ENCODE measurements at regions not wholly inside any gene's neighbourhood (a gene's known extent, or its start where the extent isn't known, plus 50 kb on each side); places are given as distances from the start of the nearest gene placed in this dataset.

- FAIRE-seq (no peak), DNase-seq (ENCODE audit: low spot score) (no peak)
Observed at GRCh38 chr1:87913361-87913760, 584.7 kb downstream of the LMO4 start.

DNA sequence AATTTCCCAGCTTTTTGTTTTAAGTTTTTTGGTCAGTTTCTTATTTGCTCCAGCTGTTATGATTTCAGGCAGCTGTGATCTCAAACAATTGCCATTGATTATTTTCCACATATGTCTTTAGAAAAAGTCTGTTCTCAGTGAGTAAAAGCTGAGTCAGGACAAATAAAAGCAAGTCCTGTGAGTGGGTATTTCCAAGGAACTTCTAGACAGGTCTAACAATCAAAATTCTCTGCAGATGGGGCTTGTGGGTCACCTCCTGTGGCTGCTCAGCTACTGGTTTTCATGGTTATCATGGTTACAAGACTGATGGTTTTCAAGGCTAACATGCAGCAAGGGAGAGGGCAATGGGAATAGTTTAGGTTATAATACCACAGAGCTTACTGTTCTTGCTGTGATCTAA, 585.7 kb downstream of the LMO4 start:
- no peak for FAIRE-seq

GRCh38 chr1:87915771-87916170, 587.1 kb downstream of the LMO4 start:
- FAIRE-seq (no peak), DNase-seq (ENCODE audit: low spot score) (no peak)

More for the DNA sequence above, 585.7 kb downstream of the LMO4 start:
- DNase-seq (ENCODE audit: low spot score) = no peak

GRCh38 chr1:87916965-87917364, 588.3 kb downstream of the LMO4 start:
- no peak for DNase-seq (ENCODE audit: low spot score)

DNA sequence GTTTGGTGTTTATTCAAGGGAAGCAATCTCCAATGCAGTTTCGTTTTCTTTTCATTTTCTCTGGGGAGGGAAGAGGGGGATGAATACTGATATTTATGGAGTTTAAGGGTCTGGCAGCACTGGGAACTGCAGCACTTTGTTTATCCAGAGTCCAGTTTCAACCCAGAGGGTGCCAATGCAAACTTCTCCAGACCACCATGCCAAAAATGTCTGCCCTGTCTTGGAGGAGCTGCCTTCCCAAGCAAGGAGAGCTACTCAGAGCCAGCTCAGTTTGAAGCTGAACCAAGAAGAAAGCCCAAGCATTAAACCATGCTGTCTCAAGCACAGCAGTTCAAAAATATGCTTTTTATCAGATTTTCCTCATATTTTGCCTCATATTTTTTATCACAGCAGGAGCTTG, 589.7 kb downstream of the LMO4 start:
- DNase-seq (ENCODE audit: low spot score) (no peak), FAIRE-seq (no peak)

More at GRCh38 chr1:87916965-87917364, 588.3 kb downstream of the LMO4 start:
- no peak for FAIRE-seq

DNA sequence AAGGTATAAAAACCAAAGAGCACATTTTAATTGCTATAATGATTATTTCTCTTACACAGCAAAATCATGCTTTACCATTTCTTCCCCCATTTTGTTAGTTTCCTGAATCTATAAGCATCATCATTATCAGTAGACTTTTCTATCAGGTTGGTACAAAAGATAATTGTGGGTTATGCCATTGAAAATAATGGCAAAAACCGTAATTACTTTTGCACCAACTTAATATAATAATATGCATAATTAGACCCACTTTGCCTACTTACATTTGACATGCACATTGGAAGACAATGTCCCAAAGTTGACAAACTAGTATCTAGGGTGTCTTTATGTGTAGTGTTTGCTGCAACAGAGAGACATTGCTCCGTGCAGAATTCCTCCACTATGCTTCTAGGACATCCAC, 594.2 kb downstream of the LMO4 start:
- FAIRE-seq (no peak), DNase-seq (ENCODE audit: low spot score) (no peak)

GRCh38 chr1:87926131-87926830, 597.6 kb downstream of the LMO4 start:
- no peak for FAIRE-seq
- no peak for DNase-seq (ENCODE audit: low spot score)

- no peak for DNase-seq (ENCODE audit: low spot score)
- no peak for FAIRE-seq
Observed at GRCh38 chr1:87926921-87927320, 598.2 kb downstream of the LMO4 start.

DNA sequence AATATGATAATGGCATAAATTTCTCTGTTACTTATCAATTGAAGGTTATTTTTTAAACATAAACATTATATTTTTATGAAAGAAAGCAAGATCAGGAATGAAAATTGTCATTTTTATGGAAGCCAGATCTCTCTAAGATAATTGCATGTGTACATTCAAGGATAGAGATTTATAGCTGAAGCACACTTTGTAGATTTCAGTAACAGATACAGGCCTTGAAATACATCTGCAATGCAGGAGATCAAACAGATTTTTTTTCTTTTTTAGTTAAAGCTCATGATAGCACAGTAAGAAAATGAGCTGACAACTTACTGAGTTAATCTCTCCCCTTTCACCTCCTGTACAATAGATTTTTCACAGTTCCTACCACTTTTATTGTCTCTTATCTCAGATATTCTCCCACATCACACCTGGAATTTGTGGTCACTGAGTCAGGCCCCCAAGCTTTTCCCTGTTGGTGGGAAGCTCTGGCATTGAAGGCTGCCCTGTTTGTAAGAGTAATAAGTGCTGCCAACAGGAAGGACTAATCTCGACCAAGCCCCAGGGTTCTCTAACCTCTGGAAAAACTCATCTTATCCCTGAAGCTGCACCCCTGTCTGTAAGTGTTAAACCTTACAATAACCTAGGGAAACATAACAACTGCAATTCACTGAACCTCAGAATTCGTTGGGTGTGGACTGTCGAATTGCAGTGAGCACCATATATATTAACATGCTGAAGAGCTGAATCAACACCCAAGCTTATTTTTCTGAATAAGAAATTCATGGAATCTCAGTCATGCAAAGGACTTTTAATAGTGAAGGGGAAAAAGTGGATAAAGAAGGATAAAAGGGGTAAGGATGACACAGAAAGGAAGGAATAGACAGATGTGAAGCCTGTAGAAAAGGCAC, 599.0 kb downstream of the LMO4 start:
- peak; percentile 26 for DNase-seq (ENCODE audit: low spot score)
- FAIRE-seq = no peak

GRCh38 chr1:87928623-87929022, 599.9 kb downstream of the LMO4 start:
- no peak for DNase-seq (ENCODE audit: low spot score)
- FAIRE-seq = no peak

DNA sequence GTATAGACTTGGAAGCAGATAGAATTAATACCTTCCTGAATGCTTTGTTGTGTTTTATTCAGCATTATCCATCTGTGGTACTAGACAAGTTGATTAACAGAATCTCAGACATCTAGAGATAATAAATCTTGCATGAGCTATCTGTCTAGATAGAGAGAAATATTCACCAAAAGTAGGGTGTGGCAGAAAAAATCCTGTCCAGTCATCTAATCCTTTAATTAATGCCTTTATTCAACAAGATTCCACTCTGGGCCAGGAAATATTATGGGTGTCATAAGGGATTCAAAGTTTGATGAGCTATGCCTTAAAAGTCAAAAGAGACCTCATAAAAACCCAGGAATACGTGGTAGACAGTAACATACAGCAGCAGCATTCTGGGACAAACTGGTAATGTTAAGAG, 601.2 kb downstream of the LMO4 start:
- DNase-seq (ENCODE audit: low spot score) = no peak
- FAIRE-seq = no peak

DNA sequence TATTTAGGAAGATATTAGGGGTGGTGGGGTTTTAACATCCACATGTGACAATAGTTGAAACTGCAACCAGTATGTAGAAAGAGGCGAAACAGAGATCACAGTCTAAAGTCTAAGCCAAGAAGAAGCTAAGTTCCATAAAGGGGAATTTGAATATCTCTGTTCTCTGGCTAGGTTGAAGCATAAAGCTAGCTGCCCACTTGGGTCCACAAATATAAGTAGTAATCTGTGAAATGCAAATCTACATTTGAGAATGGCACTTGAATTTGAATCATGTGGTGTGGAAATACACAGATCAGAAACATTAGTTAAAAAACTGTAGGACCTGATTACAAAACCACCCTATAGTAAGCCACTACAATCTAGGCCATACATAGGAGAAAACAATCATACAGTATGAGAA, 602.1 kb downstream of the LMO4 start:
- FAIRE-seq (no peak), DNase-seq (ENCODE audit: low spot score) (no peak)

DNA sequence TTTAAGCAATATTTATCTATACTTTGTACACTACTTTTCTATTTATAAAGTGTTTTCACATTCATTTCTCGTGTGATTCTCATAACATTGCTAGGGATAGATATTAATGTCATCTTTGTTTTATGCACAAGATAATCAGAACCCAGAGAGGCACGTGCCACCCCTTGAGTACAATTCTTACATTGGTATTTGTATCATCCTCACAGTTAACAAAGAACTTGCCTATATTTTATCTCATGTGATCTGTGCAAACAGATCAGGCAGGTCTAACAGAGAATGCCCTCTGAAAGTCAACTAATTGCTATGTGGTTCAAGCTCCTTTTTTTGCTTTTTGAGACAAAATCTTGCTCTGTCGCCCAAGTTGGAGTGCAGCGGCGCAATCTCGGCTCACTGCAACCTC, 604.5 kb downstream of the LMO4 start:
- FAIRE-seq = no peak
- DNase-seq (ENCODE audit: low spot score) = no peak

DNA sequence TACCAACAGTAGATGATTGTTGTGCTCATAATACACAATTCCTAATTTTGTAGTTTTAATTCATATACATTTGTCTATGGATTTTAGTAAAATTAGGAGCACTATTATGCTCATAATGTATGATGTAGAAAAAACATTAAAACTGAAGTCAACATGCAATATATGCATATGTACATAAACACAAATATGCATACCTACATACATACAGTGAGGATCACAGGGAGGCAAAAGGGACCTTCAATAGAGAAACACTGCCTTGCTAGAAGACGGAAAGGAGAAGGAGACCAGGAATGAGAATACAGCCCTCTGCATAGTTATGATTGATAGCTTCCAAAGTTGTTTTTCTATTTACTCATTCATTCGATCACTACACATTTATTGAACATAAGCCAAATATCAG, 606.5 kb downstream of the LMO4 start:
- DNase-seq (ENCODE audit: low spot score) (no peak), FAIRE-seq (no peak)

GRCh38 chr1:87937831-87938395, 609.2 kb downstream of the LMO4 start:
- FAIRE-seq = no peak

DNA sequence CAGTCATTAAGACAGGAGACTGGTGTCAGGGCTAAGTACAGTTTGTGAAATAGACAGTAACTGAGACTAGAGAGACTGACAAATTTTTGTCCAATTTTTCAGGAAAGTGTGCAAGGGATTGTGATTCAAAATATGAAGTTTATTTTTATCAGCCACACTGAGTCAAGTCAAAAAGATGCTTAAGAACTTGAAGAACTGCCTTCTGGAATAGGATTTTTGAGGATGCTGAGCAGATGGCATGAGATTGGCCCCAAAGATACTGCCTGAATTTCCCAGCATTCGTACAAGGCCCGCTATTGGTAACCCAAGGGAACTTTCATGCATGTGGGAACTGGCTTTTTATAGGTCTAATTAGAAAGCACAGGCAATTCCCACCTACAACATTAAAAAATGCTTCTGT, 610.0 kb downstream of the LMO4 start:
- DNase-seq (ENCODE audit: low spot score) (no peak), FAIRE-seq (no peak)

More at GRCh38 chr1:87937831-87938395, 609.2 kb downstream of the LMO4 start:
- DNase-seq (ENCODE audit: low spot score) = no peak

DNA sequence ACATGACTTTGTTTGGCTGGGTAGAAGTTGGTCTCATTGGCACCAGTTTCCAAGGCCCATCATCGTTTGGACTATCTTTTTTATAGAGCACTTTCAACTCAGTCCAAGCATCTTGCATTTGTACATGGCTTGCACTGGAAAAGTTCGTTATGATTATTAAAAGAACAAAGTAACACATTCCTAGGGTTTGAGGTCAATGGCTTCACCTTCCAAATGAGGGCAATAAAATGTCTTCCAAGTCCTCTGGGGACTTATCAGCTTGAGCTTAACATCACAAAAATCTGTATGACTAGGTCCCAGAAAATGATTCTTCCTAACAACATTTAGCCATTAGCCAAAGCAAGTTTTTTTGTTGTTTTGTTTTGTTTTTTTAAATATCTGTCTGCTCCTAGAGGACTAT, 610.8 kb downstream of the LMO4 start:
- no peak for DNase-seq (ENCODE audit: low spot score)
- no peak for FAIRE-seq

GRCh38 chr1:87940421-87940820, 611.7 kb downstream of the LMO4 start:
- FAIRE-seq = no peak
- no peak for DNase-seq (ENCODE audit: low spot score)

DNA sequence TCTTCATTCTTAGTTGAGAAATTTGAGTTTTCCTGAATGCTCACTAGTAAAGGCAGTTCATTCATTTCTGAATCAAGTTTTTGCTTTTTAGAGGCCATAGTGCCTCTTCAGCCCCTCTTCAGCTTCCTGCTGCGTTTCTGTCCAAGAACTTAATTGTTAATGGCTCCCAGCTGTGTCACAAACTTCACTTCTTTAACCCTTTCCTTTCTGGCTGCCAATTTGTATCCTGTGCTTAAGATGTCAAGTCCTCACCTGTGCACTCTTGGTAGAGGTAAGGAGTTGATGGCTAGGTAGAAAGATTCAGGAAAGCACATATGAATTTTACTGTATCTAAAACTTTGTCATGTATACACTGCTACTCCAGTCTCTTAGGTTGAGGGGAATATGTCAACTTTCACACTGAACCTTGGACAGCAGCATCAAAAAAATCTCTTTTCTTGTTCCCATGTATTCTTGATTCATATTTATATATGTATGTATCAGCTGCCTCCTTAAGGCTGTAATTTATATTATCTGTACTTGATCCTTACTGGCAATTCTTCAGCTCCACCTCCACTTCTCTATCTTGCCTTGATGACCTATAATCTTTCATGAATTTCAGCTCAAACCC, 612.8 kb downstream of the LMO4 start:
- DNase-seq (ENCODE audit: low spot score) = no peak
- FAIRE-seq = no peak

GRCh38 chr1:87942165-87942564, 613.5 kb downstream of the LMO4 start:
- DNase-seq (ENCODE audit: low spot score) (no peak), FAIRE-seq (no peak)

DNA sequence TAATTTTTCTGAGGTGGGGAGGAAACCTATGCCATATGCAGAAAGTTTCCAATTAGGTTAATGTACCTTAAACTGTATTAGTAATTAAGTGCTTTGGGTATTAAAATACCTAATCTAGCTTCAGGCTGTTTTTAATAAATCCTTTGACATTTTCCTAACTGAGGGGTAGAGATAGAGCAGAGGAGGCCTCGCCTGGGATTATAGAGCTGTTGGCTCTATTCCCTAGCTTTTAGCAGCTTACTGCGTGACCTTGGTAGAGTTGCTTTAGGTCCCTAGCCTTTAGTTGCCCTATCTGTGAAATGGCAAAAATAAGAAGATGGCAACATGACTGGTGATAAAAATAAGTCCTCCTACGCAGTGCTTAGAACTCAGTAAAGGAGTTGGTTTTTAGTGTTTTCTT, 621.0 kb downstream of the LMO4 start:
- FAIRE-seq (no peak), DNase-seq (ENCODE audit: low spot score) (no peak)

- no peak for DNase-seq (ENCODE audit: low spot score)
- FAIRE-seq = no peak
Observed at GRCh38 chr1:87950369-87950768, 621.7 kb downstream of the LMO4 start.
